Lower leg skin (tissue), 4 donors: ENCODE measurements at regions not wholly inside any gene's neighbourhood (a gene's known extent, or its start where the extent isn't known, plus 50 kb on each side); places are given as distances from the start of the nearest gene placed in this dataset.

ENCODE experiments used
- DNase-seq, 2 donors: peaks; one replicate each; pipeline ENCODE4 v3.0.0-alpha.2; 2019; ENCODE audit warnings: low spot score in 2 of 2
- H3K4me3 ChIP-seq: fragments of 200-600 bp; sonication (generic); 2 replicates; pipeline ENCODE4 v1.5.1; 2017; ENCODE audit warnings: mild to moderate bottlenecking, low read depth; ENCODE audit not compliant: poor library complexity, severe bottlenecking
- POLR2A ChIP-seq, 2 donors: fragments of 450-650 bp; IDR thresholded peaks; one replicate each; pipeline ENCODE4 v1.6.1; 2016 to 2017; ENCODE audit warnings: antibody characterized with exemption in 2 of 2, mild to moderate bottlenecking in 1 of 2, moderate library complexity in 1 of 2
- WGBS, 2 donors: methylation state at CpG; one replicate each; pipeline ENCODE4 v1.1.5; 2018; 5-methylcytosine and 5-hydroxymethylcytosine counted together
- intact Hi-C: fragments of 100-400 bp; cut with DNase I; formaldehyde crosslinking; loops from one replicate; pipeline ENCODE4 v1.15.0; 2023; ENCODE audit warnings: low total_unique reads
- TF ChIP-seq, protein P1 (sequence below), 3 donors: fragments of 450-650 bp; IDR thresholded peaks; one replicate each; pipeline ENCODE4 v1.5.1; 2016; ENCODE audit warnings: antibody characterized with exemption in 3 of 3, mild to moderate bottlenecking in 3 of 3, moderate library complexity in 2 of 3

DNA sequence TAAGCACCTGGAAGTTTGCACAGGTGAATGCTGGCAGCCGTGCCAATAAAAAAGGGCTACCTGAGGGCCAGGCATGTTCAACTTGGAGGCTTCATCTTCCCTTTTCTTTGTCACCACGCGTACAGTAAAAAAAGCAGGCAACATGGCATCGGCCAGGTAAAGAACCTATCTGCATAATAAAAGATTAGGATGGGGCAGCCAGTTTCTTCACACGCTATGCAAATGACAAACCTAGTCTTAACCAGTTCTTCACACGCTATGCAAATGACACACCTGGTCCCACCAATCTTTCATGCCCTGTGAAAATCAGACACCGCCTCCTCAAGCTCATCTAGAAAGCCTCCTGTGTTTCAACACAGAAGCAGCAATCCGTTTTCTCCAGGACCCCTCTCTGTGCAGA, 413.4 kb downstream of the HLX start:
- TF ChIP-seq, protein P1, sequence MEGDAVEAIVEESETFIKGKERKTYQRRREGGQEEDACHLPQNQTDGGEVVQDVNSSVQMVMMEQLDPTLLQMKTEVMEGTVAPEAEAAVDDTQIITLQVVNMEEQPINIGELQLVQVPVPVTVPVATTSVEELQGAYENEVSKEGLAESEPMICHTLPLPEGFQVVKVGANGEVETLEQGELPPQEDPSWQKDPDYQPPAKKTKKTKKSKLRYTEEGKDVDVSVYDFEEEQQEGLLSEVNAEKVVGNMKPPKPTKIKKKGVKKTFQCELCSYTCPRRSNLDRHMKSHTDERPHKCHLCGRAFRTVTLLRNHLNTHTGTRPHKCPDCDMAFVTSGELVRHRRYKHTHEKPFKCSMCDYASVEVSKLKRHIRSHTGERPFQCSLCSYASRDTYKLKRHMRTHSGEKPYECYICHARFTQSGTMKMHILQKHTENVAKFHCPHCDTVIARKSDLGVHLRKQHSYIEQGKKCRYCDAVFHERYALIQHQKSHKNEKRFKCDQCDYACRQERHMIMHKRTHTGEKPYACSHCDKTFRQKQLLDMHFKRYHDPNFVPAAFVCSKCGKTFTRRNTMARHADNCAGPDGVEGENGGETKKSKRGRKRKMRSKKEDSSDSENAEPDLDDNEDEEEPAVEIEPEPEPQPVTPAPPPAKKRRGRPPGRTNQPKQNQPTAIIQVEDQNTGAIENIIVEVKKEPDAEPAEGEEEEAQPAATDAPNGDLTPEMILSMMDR (IDR thresholded peaks at IDR 0.05), result no peak
- no peak for TF ChIP-seq POLR2A (IDR thresholded peaks at IDR 0.05)
- DNase-seq, result no peak
- 77 to 82% methylated on average over 8 of the region's 8 CpGs for WGBS, 2 donors
- intact Hi-C loops, result no loop called here
- H3K4me3 ChIP-seq, result no peak overlapping the region

DNA sequence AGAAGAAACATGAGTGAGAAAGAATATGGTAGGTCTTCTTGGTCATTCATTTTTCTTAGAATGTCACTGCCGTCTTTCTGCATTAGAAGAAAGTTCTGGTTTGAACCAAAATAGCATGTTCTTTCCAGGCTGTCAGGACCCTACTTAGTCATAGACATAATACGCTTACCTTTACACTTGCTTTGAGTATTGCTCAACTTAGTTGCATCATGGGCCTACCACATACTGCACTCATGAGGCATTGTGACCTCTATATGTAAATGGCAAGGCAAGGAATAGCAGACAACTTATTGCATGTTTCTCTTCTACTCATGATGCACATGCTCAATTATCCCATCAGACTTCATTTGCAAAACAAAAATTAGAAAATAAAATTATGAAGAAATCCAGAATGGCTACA, 415.0 kb downstream of the HLX start:
- TF ChIP-seq, protein P1 (IDR thresholded peaks at IDR 0.05), result no peak
- no peak for TF ChIP-seq POLR2A (IDR thresholded peaks at IDR 0.05)
- intact Hi-C loops, result no loop called here
- WGBS, 2 donors, result 91 to 93% methylated on average over 2 of the region's 2 CpGs
- no peak for DNase-seq
- H3K4me3 ChIP-seq, result no peak overlapping the region

DNA sequence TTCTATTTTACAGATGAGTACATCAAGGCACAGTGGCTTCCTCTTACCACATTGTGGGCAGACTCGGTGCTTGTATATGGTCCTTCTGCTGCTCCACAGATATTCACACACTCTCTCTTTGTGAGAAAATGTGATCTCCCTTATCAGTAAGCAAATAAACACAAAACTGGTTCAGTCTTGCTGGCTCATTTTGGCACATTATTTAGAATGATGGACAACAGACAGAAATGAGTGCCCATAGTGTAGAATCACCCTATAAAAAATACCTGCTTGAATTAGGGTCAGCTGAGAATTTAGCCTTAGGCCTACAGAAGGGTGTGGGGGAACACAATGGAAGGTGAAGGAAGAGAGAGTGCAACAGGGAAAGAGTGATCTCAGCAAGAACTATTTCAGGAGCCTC, 423.1 kb downstream of the HLX start:
- DNase-seq, result no peak
- no peak for TF ChIP-seq POLR2A (IDR thresholded peaks at IDR 0.05)
- TF ChIP-seq, protein P1 (IDR thresholded peaks at IDR 0.05), result no peak
- no peak overlapping the region for H3K4me3 ChIP-seq
- 81 to 96% methylated on average over 1 of the region's 1 CpG for WGBS, 2 donors
- intact Hi-C loops, result no loop called here

DNA sequence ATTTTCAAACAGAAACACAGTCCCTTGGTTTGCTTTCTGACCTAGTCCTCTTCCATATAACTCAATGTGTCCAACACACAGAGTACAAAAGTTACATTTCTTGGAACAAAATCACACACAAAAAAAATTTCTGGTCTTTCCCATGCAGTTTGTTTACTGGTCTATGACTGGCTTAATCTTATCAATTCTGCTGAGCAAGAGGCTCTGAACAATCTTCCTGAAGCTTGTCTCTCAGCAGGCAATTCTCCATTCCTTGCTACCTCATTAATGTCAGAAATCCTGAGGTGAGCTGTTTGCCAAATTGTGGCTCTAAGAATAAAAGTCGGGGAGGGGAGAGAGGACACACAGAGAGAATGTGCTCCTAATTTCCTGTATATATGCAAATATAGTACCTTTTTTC, 423.6 kb downstream of the HLX start:
- WGBS, 2 donors, result 30 to 41% methylated on average over 1 of the region's 1 CpG
- TF ChIP-seq, protein P1 (IDR thresholded peaks at IDR 0.05), result no peak
- TF ChIP-seq POLR2A (IDR thresholded peaks at IDR 0.05), result no peak
- no peak for DNase-seq
- H3K4me3 ChIP-seq, result no peak overlapping the region
- intact Hi-C loops, result no loop called here

DNA sequence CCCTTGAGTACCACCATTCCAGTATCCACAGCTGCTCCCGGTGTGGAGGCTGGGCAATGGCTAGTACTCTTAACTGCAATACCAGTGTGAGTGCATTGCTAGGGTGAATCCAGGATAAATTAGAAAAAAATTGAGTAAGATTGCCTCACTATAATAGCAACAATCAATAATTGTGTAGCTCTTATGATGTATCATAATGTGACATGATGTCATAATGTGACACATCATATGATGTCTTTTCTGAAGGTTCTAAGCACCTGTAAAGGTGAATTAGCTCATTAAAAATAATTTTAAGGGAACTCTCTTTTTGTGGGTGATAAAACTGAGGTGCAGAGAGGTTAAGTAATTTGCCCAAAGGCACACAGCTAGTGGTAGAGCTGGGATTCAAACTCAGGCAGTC, 424.4 kb downstream of the HLX start:
- no peak for DNase-seq
- no peak for TF ChIP-seq POLR2A (IDR thresholded peaks at IDR 0.05)
- TF ChIP-seq, protein P1 (IDR thresholded peaks at IDR 0.05), result no peak
- WGBS, 2 donors, result 83 to 90% methylated on average over 1 of the region's 1 CpG
- no peak overlapping the region for H3K4me3 ChIP-seq
- intact Hi-C loops, result no loop called here

DNA sequence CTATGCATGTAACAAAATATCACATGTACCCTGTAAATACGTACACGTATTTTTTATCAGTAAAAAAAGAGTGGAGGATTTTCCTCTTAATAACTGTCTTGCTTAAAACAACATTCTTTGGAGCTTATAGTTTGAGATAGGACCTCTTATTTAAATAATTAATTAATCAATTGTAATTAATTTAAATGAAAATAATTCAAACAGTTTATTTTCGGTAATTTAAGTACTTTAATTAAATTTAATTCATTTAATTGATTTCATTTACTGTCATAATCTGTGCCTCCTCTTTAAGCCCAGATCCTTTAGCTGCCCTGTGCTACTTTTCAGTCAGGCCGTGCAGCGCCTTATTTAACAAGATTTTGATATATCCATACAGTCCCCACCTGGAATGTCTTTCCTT, 427.0 kb downstream of the HLX start:
- intact Hi-C loops, result no loop called here
- TF ChIP-seq, protein P1 (IDR thresholded peaks at IDR 0.05), result no peak
- TF ChIP-seq POLR2A (IDR thresholded peaks at IDR 0.05), result no peak
- DNase-seq, result no peak
- H3K4me3 ChIP-seq, result no peak overlapping the region
- WGBS, 2 donors, result 94 to 95% methylated on average over 5 of the region's 5 CpGs
